ENCODE measurements at regions not wholly inside any gene's neighbourhood (a gene's known extent, or its start where the extent isn't known, plus 50 kb on each side); places are given as distances from the start of the nearest gene placed in this dataset.
A peak's percentile ranks its signal among the peaks of the same experiment; 100 is the strongest.
"Not testable (repeated sequence)": the region's sequence is repeated elsewhere in the genome, so short reads cannot be mapped to it uniquely, and the experiment has no call there.

DNA sequence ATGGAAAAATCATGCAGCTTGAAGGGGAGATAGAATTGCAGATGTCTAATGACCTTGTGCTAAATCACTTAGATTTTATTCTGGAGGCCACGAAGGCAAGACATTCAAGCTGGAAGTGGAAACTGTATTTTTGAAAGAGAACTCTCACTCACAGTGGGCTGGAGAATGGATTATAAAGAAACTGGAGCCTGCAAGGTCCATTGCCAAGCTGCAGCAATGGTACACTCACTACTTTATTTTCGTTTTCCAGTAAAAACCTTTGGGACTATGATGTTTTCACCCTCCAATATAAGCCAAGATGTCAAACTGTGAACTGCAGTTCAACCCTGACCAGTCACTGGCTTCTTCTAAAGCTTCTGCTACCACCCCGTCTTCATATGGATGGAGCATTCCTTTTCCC is 62.0 kb downstream of the SKIDA1 start:
- no peak for DNase-seq (ENCODE audit: low spot score)

DNA sequence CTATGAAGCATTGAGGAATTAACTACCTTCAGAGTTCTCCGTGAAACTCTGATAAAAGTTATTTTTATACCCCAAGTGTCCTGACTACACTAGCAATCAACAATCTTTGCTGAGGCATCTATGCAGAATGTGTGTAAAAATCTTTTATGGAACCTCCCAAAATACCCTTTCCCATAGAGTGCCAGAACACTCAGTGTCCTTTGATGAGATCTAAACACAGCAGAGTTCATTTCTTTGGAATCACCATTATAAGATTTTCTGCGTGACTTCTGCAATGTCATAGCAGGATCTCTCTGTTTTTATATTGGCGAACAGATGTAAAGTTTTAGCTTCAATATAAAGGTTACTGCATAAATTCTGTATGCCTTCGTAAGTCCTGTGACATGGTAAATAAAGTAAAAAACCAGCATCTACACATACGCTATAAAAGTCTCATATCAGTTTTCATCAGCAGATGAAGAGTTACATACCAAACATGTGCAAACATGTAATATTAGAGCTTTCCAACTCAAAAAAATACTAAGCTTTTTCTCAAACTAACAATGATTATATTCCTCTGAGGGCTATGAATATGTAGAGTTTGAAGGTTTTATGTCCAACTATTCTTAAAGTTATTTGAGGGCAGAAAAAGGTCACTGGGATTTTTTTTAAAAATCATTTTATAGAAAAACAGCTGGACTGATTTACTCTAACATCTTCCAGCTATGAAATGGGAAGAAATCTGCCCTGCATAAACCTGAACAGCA is 67.2 kb downstream of the SKIDA1 start:
- no peak for DNase-seq (ENCODE audit: low spot score)

DNA sequence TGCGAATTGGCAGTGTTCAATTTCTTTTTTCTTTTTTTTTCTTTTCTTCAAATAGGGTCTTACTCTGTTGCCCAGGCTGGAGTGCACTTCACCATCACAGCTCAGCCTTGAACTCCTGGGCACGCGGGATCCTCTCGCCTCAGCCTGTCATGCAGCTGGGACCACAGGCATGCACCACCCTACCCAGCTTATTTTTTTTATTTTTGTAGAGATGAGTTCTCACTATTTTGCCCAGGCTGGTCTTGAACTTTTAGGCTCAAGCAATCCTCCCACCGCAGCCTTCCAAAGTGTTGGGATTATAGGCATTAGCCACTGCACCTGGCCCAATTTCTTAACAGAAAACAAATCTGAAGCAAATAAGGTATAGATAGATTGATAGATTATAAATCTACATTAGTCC is 69.3 kb downstream of the SKIDA1 start:
- no peak for DNase-seq (ENCODE audit: low spot score)

DNA sequence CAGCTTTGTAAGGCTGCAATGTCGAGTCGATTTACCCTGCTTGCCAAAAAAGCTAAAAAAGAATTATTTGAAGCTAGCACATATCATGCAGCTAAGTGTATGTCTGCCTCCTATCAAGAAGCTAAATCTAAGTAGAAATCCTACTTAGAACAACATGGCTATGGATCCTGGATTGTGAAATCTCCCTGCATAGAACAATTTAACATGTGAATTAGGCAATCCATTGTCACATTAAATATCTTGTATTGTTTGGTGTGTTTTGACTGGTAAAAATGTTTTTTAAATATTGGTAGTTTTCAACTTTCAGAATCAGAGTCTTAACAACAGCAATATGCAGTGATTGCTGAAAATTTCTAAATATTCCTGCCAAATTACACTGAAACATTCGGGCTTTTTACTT is 73.3 kb downstream of the SKIDA1 start:
- DNase-seq (ENCODE audit: low spot score), result no peak

DNA sequence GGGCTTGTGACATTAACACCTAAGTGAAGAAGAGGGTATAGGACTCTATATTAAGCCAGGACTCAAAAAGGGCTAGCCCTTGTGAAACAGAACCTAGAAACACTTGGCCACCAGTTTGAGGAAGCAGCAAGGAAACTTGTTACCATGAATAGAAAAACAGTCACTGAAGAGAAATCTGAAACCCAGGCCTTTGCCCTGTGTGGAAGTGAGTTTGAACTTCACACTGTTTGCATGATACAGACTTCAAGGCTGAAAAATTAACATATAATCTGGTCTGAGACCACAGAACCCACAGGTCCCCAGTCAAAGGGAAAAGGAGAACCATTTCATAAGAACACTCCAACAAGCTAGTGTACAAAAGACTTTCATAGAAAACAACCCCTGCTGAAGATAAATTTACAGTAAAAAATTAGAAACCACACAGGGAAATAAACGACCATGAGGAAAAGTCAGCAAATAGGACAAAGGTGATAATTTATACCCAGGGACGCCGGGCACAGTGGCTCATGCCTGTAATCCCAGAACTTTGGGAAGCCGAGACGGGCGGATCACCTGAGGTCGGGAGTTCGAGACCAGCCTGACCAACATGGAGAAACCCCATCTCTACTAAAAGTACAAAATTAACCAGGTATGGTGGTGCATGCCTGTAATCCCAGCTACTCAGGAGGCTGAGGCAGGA is 76.1 kb downstream of the SKIDA1 start:
- DNase-seq (ENCODE audit: low spot score), result no peak

DNA sequence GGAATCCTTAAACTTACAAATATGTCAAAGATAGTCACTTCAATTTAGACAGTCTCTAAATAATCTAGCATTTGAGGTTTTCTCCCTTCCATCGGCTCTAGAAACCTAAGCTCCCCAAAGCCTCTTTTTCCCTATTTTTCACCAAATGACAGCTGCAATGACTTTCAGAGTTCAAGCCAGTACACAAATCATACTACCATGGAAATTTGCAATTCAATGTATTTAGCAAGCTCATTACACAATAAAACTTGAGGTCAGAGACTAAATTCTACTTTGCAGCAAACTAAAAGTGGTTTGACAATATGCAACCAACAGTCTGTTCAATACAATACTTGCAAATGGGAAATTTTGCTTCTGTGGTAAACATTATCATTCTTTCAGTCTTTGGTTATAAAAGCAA is 80.3 kb downstream of the SKIDA1 start:
- no peak for DNase-seq (ENCODE audit: low spot score)

DNA sequence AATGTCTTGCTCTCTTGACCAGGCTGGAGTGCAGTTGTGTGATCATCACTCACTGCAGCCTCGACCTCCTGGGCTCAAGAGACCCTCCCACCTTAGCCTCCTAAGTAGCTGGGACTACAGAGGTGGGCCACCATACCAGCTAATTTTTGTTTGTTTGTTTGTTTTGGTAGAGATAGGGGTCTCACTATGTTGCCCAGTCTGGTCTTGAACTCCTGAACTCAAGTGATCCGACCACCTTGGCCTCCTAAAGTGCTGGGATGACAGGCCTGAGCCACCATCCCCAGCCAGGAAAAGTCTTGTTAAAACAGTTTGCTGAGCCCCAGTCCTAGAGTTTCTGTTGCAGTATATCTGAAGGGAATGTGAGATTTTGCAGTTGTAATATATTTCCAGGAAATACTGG is 83.9 kb downstream of the SKIDA1 start:
- DNase-seq (ENCODE audit: low spot score), result no peak

DNA sequence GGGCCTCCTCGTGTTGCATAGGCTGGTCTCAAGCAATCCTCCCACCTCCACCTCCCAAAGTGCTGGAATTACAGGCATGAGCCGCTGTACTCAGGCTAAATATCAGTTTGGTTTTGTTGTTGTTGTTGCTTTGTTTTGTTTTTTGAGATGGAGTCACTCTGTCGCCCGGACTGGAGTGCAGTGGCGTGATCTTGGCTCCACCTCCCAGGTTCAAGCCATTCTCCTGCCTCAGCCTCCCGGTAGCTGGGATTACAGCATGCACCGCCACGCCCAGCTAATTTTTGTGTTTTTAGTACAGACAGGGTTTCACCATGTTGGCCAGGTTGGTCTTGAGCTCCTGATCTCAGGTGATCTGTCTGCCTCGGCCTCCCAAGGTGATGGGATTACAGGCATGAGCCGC is 86.6 kb downstream of the SKIDA1 start:
- DNase-seq (ENCODE audit: low spot score), result not testable (repeated sequence)

DNA sequence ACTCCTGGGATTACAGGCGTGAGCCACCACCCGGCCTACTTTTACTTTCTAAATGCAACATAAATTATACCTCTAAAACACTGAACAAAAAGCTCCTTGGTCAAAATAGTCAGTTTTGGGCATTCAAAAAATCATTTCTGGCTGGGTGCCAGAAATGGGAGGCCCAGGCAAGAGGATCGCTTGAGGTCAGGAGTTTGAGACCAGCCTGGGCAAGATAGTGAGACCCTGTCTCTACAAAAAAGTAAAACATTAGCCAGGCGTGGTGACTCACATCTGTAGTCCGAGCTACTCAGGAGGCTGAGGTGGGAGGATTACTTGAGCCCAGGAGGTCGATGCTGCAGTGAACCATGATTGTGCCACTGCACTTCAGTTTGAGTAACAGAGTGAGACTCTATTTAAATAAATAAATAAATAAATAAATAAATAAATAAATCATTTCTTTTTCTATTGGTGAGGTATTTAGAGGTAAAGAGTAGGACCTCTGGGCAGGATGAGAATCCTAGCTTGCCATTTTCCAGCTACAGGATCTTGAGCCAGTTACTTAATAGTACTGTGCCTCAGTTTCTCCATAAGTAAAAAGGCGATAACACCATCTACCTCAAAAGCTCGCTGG is 87.6 kb downstream of the SKIDA1 start:
- DNase-seq (ENCODE audit: low spot score), result no peak

DNA sequence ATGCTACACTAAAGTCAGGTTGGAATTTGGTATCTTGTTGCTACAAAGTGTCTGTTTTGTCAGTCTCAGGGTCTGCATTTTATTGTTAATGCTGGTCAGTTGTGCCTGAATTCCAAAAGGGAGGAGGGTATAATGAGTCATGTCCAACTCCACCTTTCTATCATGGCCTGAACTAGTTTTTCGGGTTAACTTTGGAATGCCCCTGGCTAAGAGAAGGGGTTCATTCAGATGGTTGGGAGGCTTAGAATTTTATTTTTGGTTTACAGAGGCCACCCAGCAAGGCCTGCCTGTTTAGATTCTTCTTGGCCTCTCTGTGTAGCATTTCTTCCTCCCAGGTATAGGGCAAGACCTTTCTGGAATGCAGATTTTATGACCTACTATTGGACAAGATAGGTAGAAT is 93.2 kb downstream of the SKIDA1 start:
- DNase-seq (ENCODE audit: low spot score), result no peak

DNA sequence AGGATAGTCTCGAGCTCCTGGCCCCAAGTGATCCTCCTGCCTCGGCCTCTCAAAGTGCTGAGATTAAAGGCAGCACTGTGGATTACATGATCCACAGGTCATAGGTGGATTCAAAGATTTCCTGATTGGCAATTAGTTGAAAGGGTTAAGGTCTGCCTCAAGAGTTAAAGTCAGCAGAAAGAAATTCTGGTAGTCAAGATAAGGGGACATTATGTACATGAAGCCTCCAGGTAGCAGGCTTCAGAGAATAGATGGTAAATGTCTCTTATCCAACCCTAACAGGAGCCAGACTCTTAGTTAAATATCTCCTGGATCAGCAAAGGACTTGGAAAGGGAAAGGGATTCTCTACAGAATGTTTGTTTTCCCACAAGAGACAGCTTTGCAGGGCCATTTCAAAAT is 93.7 kb downstream of the SKIDA1 start:
- no peak for DNase-seq (ENCODE audit: low spot score)

DNA sequence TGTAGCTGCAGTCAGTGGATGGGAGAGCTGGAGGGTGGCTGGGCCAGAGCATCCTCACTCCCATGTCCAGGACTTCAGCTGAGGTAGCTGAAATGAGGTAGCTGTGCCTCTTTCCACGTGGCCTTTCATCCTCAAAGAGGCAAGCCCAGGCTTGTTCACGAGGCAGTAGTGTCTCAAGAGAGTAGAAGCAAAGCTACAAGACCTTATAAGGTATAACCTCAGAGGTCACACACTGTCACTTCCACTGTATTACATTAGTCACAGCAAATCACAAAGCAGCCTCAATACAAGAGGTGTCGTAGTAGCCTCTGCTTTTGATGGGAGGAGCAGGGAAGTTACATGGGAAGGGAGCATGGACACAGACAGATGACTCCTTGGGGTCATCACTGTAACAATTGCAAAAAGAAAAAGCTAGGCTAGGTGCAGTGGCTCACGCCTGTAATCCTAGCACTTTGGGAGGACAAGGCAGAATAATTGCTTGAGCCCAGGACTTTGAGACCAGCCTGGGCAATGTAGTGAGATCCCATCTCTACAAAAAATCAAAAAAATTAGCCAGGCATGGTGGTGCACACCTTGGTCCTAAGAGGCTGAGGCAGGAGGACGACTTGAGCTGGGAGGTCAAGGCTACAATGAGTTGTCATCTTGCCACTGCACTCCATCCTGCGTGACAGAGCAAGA is 97.5 kb downstream of the SKIDA1 start:
- DNase-seq (ENCODE audit: low spot score), result peak; percentile 19

DNA sequence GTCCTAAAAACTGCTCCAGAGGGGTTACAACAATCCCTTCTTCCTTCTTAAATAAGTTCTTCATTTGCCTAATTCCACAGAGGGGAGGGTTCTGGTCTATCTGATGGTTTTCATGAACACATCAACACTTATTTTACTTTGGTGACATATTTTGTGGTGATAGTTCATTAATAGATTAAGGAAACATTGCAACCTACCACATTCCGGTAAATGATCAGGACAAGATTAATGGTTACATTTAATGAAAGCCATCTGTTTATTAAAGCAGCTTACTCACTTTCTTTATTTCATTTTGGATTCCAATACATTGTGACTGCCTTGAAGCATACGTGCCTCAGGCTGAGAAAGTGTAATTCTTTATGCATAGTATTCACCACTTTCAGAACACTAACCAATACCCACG is 101.0 kb downstream of the SKIDA1 start:
- no peak for DNase-seq (ENCODE audit: low spot score)

DNA sequence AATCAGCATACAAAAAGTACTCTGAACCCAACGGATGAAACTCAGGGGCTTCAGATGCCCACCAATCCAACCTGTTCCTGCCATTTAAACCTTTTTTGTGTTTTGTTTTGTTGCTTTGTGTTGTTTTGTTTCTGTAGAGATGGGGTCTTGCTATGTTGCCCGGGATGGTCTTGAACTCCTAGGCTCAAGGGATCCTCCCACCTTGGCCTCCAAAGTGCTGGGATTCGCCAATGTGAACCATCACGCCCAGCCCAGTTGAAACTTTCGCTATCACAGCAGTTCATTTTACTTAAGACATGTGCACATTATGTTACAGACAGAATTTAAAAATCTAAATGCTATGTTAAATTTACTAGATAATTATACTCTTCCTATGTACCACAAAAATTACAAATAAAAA is 101.6 kb downstream of the SKIDA1 start:
- no peak for DNase-seq (ENCODE audit: low spot score)

DNA sequence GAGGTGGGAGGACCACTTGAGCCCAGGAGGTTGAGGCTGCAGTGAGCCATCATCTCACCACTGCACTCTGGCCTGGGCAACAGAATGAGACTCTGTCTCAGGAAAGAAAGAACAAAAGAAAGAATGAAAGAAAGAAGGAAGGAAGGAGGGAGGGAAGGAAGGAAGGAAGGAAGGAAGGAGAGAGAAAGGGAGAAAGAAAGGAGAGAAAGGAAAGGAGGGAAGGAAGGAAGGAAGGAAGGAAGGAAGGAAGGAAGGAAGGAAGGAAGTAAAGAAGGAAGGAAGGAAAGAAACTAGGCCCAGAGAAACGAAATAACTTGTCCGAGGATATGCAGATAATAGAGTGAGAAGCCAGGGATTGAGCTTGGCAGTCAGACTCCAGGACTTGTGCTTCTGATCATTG is 102.1 kb downstream of the SKIDA1 start:
- no peak for DNase-seq (ENCODE audit: low spot score)

DNA sequence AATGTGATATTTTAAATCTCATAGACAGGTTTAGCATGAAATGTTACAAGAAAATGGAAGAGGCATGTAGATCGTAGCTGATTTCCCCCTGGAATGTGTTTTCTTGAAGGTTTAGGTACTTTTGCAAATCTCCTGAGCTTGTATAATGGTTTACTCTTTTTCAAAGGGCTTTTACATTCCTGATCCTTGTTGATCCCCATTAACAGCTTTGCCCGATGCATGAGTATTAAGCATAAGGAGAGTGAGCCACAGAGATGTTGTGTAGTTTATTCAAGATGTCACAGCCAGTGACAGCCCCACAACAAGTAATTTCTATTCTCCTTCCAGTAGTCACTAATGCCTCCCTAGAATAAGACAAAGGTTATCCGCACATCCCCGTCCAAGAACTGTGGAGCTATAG is 103.7 kb downstream of the SKIDA1 start:
- no peak for DNase-seq (ENCODE audit: low spot score)

DNA sequence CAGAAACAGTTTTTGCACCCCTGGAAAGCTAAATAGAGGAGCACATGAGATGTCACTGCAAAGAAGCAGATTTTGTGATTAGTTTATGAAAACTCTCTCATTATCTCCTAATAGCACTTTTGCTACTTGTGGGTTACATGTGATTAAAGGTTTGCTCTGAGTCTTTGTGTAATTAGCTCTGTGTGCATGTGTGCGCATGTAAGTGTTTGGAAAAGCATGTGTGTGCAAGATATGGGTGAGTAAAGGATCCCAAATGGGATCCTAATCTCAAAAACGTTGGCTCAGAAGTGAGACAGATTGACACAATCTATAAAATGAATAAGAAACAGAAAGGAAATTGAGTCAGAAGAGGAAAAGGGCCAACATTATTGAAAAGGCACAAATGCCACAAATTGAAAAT is 104.5 kb downstream of the SKIDA1 start:
- DNase-seq (ENCODE audit: low spot score), result no peak

DNA sequence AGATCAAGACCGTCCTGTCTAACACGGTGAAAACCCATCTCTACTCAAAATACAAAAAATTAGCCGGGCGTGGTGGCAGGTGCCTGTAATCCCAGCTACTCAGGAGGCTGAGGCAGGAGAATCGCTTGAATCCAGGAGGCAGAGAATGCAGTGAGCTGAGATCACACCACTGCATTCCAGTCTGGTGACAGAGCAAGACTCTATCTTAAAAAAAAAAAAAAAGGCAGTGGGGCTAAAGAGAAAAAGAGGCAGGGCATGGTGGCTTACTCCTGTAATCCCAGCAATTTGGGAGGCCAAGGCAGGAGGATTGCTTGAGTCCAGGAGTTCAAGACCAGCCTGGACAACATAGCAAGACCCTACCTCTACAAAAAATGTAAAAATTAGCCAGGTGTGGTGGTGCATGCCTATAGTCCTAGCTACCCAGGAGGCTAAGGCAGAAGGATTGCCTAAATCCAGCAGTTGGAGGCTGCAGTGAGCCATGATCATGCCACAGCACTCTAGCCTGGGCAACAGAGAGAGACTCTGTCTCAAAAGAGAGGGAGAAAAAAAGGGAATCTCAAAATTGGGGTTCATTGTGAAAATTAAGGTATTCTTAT is 106.4 kb downstream of the SKIDA1 start:
- not testable (repeated sequence) for DNase-seq (ENCODE audit: low spot score)

DNA sequence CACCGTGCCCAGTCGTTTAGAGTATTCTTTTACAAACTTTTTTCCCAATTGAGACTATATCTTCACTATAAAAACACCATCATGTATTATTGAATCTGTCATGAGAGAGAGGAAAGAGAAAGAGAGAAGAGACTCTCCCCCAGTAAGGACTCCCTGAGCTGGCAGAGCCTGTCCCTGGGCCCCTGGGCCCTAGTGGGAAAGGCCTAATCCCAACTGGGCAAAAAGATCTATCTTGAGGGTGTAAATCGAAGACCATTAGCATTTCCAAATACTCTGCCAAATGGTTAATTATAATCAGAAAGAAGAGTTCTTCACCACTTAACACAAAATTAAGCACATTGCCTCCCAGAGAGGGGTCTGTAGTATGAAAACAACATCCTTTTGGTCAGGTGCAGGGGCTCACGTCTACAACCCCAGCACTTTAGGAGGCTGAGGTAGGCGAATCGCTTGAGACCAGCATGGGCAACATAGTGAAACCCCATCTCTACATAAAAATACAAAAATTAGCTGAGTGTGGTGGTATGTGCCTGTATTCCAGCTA is 108.2 kb downstream of the SKIDA1 start:
- no peak for DNase-seq (ENCODE audit: low spot score)

DNA sequence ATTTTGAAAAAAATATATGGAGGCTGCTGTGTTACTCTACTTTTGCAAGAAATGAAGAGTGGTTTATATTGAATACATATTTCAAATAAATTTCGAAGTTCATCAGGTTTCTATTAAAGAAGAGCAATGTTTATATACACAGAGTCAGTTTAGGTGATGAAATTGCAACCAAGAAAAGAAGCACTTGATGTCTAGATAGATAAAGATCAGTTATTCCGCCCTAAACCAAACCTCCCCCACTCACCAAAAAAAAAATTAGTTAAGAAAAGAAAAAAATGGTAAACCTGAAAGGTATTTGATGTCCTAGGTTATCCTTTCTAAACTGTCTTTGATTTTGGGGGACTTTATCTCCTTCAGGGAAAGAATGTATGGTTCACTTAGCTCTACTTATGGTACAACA is 111.8 kb downstream of the SKIDA1 start:
- DNase-seq (ENCODE audit: low spot score), result no peak

DNA sequence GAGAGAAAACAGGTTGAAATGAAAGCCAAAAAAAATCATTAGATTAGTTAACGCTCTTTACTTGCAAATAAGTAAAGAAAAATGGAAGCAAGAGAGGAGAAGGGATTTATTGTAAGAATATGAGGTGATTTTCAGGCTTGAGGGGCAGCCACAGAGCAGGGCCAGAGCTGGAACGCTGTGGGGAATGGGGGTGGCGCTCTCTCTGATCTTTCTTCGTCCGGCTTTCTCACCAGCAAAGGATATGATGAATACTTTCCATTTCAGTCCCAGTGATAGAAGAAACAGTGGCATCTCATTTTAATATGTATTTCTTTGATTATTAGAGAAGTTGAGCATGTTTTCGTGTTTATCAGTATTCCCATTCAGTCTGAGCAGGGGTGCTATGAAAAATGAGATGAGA is 112.2 kb downstream of the SKIDA1 start:
- no peak for DNase-seq (ENCODE audit: low spot score)

DNA sequence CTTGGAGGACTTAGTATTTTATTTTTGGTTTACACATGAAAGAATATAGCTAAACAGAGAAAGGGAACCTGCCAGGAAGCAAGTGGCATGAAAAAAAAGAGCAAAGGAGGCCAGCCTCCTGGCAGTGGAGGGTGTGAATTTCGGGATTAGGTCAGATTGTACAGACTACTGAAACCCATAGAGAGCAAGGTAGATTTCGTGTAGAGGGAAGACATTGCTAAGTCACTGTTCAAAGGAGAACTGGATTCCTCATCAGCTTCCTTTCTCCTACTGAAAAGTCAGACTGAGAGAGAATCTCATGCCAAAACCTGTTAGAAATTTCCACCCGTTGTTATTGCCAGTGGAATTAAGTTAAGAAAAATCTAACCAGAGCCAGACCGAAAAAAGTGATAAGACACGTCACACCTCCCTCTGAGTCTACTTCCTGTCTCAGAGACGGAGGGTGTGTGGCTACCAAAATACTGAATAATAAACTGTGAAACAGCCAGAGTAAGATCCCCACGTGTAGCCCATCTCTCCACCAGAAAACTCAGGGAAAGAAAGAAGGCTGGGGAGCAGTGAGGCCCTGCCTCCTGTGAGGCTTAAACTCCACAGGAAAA is 118.8 kb downstream of the SKIDA1 start:
- no peak for DNase-seq (ENCODE audit: low spot score)
